HG03064 (cell line): ENCODE measurements at regions not wholly inside any gene's neighbourhood (a gene's known extent, or its start where the extent isn't known, plus 50 kb on each side); places are given as distances from the start of the nearest gene placed in this dataset.

Experiments
- ATAC-seq: cut with Tn5 transposase; IDR thresholded peaks from one replicate; pipeline ENCODE4 v1.9.1; 2021; ENCODE audit warnings: low read depth; ENCODE audit not compliant: unreplicated experiment

GRCh38 chr1:4532656-4533055, 121.8 kb upstream of the AJAP1 start:
- no peak for ATAC-seq

- no peak for ATAC-seq
Observed at GRCh38 chr1:4546911-4547310, 107.5 kb upstream of the AJAP1 start.

GRCh38 chr1:4549930-4550329, 104.5 kb upstream of the AJAP1 start:
- ATAC-seq = no peak

- ATAC-seq = no peak
Observed at GRCh38 chr1:4550941-4551340, 103.5 kb upstream of the AJAP1 start.

GRCh38 chr1:4551706-4552105, 102.7 kb upstream of the AJAP1 start:
- ATAC-seq = no peak

- ATAC-seq = no peak
Observed at GRCh38 chr1:4553761-4554160, 100.6 kb upstream of the AJAP1 start.

GRCh38 chr1:4554271-4554865, 100.0 kb upstream of the AJAP1 start:
- ATAC-seq = no peak

GRCh38 chr1:4557949-4558348, 96.5 kb upstream of the AJAP1 start:
- no peak for ATAC-seq

- ATAC-seq = no peak
Observed at GRCh38 chr1:4561205-4561604, 93.2 kb upstream of the AJAP1 start.

- no peak for ATAC-seq
Observed at GRCh38 chr1:4562321-4562720, 92.1 kb upstream of the AJAP1 start.

- ATAC-seq = no peak
Observed at GRCh38 chr1:4563586-4563985, 90.8 kb upstream of the AJAP1 start.

GRCh38 chr1:4564051-4564450, 90.4 kb upstream of the AJAP1 start:
- no peak for ATAC-seq

GRCh38 chr1:4565166-4565565, 89.2 kb upstream of the AJAP1 start:
- ATAC-seq = no peak

- ATAC-seq = no peak
Observed at GRCh38 chr1:4565801-4566449, 88.5 kb upstream of the AJAP1 start.

GRCh38 chr1:4571263-4571662, 83.1 kb upstream of the AJAP1 start:
- ATAC-seq = no peak

- ATAC-seq = no peak
Observed at GRCh38 chr1:4573526-4573925, 80.9 kb upstream of the AJAP1 start.

- no peak for ATAC-seq
Observed at GRCh38 chr1:4581807-4582206, 72.6 kb upstream of the AJAP1 start.

- ATAC-seq = no peak
Observed at GRCh38 chr1:4584449-4584848, 70.0 kb upstream of the AJAP1 start.

- no peak for ATAC-seq
Observed at GRCh38 chr1:4585216-4585615, 69.2 kb upstream of the AJAP1 start.

- no peak for ATAC-seq
Observed at GRCh38 chr1:4585705-4586104, 68.7 kb upstream of the AJAP1 start.

- ATAC-seq = no peak
Observed at GRCh38 chr1:4586611-4587160, 67.7 kb upstream of the AJAP1 start.

- no peak for ATAC-seq
Observed at GRCh38 chr1:4587721-4588120, 66.7 kb upstream of the AJAP1 start.
